ENCODE measurements at regions not wholly inside any gene's neighbourhood (a gene's known extent, or its start where the extent isn't known, plus 50 kb on each side); places are given as distances from the start of the nearest gene placed in this dataset.

DNA sequence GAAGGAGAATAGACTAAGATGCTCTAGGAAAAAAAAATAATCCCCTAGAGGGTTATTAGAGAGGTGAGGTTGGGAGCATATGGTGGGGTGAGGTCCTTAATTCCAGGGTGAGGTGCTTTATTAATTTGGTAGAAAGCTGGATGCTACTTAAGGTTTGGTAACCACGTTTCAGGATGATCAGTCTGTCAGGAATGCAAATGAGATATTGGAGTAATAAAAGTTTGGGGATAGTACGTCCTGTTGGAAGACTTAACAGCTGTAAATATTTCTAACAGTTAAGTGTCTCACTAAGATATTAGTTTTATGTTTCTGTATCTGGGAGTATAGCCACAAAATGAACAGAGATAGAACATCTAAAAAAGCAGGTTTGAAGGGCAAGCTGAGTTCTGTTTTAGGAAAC lies 578.9 kb downstream of the CETN3 start:
- H3K9me3 ChIP-seq (ENCODE audit: low read length), result no peaks in the 10 kb centered on the region
- H2AFZ ChIP-seq (ENCODE audit: low read depth, low read length), result no peak overlapping the region
- no peak overlapping the region for H3K27ac ChIP-seq (ENCODE audit: low read length)
- H3K9ac ChIP-seq (ENCODE audit: low read length), result no peak overlapping the region
- H3F3A ChIP-seq (ENCODE audit: insufficient read depth, low read length, poor library complexity, severe bottlenecking), result no peaks in the 10 kb centered on the region
- no peak overlapping the region for H3K4me3 ChIP-seq (ENCODE audit: low read length)
- H3K4me2 ChIP-seq (ENCODE audit: low read length), result no peak overlapping the region
- TF ChIP-seq TAF1 (IDR thresholded peaks at IDR 0.05; ENCODE audit: low read depth), result no peak
- TF ChIP-seq EP300 (conservative IDR thresholded peaks at IDR 0.05; ENCODE audit: poor library complexity, severe bottlenecking), result no peak
- TF ChIP-seq POLR2AphosphoS5 (IDR thresholded peaks at IDR 0.05), result no peak
- TF ChIP-seq, protein P1, sequence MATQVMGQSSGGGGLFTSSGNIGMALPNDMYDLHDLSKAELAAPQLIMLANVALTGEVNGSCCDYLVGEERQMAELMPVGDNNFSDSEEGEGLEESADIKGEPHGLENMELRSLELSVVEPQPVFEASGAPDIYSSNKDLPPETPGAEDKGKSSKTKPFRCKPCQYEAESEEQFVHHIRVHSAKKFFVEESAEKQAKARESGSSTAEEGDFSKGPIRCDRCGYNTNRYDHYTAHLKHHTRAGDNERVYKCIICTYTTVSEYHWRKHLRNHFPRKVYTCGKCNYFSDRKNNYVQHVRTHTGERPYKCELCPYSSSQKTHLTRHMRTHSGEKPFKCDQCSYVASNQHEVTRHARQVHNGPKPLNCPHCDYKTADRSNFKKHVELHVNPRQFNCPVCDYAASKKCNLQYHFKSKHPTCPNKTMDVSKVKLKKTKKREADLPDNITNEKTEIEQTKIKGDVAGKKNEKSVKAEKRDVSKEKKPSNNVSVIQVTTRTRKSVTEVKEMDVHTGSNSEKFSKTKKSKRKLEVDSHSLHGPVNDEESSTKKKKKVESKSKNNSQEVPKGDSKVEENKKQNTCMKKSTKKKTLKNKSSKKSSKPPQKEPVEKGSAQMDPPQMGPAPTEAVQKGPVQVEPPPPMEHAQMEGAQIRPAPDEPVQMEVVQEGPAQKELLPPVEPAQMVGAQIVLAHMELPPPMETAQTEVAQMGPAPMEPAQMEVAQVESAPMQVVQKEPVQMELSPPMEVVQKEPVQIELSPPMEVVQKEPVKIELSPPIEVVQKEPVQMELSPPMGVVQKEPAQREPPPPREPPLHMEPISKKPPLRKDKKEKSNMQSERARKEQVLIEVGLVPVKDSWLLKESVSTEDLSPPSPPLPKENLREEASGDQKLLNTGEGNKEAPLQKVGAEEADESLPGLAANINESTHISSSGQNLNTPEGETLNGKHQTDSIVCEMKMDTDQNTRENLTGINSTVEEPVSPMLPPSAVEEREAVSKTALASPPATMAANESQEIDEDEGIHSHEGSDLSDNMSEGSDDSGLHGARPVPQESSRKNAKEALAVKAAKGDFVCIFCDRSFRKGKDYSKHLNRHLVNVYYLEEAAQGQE (IDR thresholded peaks at IDR 0.05; ENCODE audit: borderline replicate concordance), result no peak
- no peak for TF ChIP-seq SMC3 (conservative IDR thresholded peaks at IDR 0.05; ENCODE audit: poor library complexity)
- TF ChIP-seq, protein P2, sequence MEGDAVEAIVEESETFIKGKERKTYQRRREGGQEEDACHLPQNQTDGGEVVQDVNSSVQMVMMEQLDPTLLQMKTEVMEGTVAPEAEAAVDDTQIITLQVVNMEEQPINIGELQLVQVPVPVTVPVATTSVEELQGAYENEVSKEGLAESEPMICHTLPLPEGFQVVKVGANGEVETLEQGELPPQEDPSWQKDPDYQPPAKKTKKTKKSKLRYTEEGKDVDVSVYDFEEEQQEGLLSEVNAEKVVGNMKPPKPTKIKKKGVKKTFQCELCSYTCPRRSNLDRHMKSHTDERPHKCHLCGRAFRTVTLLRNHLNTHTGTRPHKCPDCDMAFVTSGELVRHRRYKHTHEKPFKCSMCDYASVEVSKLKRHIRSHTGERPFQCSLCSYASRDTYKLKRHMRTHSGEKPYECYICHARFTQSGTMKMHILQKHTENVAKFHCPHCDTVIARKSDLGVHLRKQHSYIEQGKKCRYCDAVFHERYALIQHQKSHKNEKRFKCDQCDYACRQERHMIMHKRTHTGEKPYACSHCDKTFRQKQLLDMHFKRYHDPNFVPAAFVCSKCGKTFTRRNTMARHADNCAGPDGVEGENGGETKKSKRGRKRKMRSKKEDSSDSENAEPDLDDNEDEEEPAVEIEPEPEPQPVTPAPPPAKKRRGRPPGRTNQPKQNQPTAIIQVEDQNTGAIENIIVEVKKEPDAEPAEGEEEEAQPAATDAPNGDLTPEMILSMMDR (IDR thresholded peaks at IDR 0.05; ENCODE audit: poor library complexity, severe bottlenecking), result no peak
- TF ChIP-seq MXI1 (conservative IDR thresholded peaks at IDR 0.05; ENCODE audit: poor library complexity, severe bottlenecking), result no peak
- no peak for TF ChIP-seq RAD21 (conservative IDR thresholded peaks at IDR 0.05)
- no peak for TF ChIP-seq EZH2 (IDR thresholded peaks at IDR 0.05; ENCODE audit: borderline replicate concordance, insufficient read depth, low read length, poor library complexity, severe bottlenecking)
- H3K36me3 ChIP-seq (ENCODE audit: insufficient read depth, low read length), result no peaks in the 10 kb centered on the region
- H4K20me1 ChIP-seq (ENCODE audit: insufficient read depth), result no peaks in the 10 kb centered on the region
- no peaks in the 10 kb centered on the region for H3K79me2 ChIP-seq (replicated peaks; ENCODE audit: insufficient read depth, low read length)
- H3K27me3 ChIP-seq (ENCODE audit: insufficient read depth, low read depth, low read length), result no peaks in the 10 kb centered on the region
- H3K9me2 ChIP-seq (ENCODE audit: insufficient read depth, low read length), result no peaks in the 10 kb centered on the region

DNA sequence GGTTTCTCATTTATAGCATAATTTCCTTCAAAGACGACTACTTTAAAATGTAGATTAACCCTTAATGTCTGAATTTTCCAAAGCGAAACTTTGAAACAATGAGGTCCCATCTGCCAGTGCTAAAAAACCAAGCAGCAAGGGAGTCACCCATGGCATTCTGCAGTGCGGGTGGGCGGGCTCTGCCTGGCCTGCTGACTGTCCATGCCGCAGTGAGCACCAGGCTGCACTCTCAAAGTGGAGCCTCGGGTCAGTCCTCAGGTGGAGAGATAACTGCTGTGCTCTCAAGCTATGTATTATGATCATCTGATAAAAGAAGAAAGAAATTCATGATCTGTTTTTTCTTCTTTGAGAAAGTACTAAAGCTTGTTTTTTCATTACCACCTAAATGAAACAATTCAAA lies 581.6 kb downstream of the CETN3 start:
- Histone ChIP-seq H3K27me3 (ENCODE audit: insufficient read depth, low read depth, low read length) (no peaks in the 10 kb centered on the region), H3K27ac (ENCODE audit: low read length) (no peak overlapping the region), H3K9me2 (ENCODE audit: insufficient read depth, low read length) (no peaks in the 10 kb centered on the region), H3K9me3 (ENCODE audit: low read length) (no peaks in the 10 kb centered on the region), H3K36me3 (ENCODE audit: insufficient read depth, low read length) (no peaks in the 10 kb centered on the region), H2AFZ (ENCODE audit: low read depth, low read length) (no peak overlapping the region), H3K79me2 (replicated peaks; ENCODE audit: insufficient read depth, low read length) (no peaks in the 10 kb centered on the region), H3K4me2 (ENCODE audit: low read length) (no peak overlapping the region), H4K20me1 (ENCODE audit: insufficient read depth) (no peaks in the 10 kb centered on the region), H3K9ac (ENCODE audit: low read length) (no peak overlapping the region), H3F3A (ENCODE audit: insufficient read depth, low read length, poor library complexity, severe bottlenecking) (no peaks in the 10 kb centered on the region), H3K4me3 (ENCODE audit: low read length) (no peak overlapping the region)
- no peak for TF ChIP-seq RAD21 (conservative IDR thresholded peaks at IDR 0.05)
- TF ChIP-seq EZH2 (IDR thresholded peaks at IDR 0.05; ENCODE audit: borderline replicate concordance, insufficient read depth, low read length, poor library complexity, severe bottlenecking), result no peak
- TF ChIP-seq, protein P2 (IDR thresholded peaks at IDR 0.05; ENCODE audit: poor library complexity, severe bottlenecking), result no peak
- TF ChIP-seq SMC3 (conservative IDR thresholded peaks at IDR 0.05; ENCODE audit: poor library complexity), result no peak
- TF ChIP-seq TAF1 (IDR thresholded peaks at IDR 0.05; ENCODE audit: low read depth), result no peak
- TF ChIP-seq EP300 (conservative IDR thresholded peaks at IDR 0.05; ENCODE audit: poor library complexity, severe bottlenecking), result no peak

Measured in neural cell (in vitro differentiated cells).